ENCODE measurements at regions not wholly inside any gene's neighbourhood (a gene's known extent, or its start where the extent isn't known, plus 50 kb on each side); places are given as distances from the start of the nearest gene placed in this dataset.

GRCh38 chr7:52283335-52283734, 752.1 kb upstream of the POM121L12 start:
- POLR2A ChIA-PET = no interaction called here
- TF ChIP-seq FOXA1 (IDR thresholded peaks at IDR 0.05) = no peak
- TF ChIP-seq BHLHE40 (IDR thresholded peaks at IDR 0.05; ENCODE audit: borderline replicate concordance) = no peak
- no peak for TF ChIP-seq SP1 (IDR thresholded peaks at IDR 0.05)
- TF ChIP-seq PKNOX1 (IDR thresholded peaks at IDR 0.05) = no peak
- TF ChIP-seq FOXK2 (IDR thresholded peaks at IDR 0.05) = no peak
- TF ChIP-seq NFRKB (IDR thresholded peaks at IDR 0.05) = no peak
- no peak for TF ChIP-seq FOXM1 (IDR thresholded peaks at IDR 0.05; ENCODE audit: borderline replicate concordance)
- TF ChIP-seq TARDBP (IDR thresholded peaks at IDR 0.05) = no peak
- DNase-seq (ENCODE audit: extremely low spot score) = no peak
- CTCF ChIA-PET = no interaction called here

- DNase-seq (ENCODE audit: extremely low spot score) = no peak
- TF ChIP-seq HDGF (IDR thresholded peaks at IDR 0.05; ENCODE audit: borderline replicate concordance) = no peak
- no peak for TF ChIP-seq TARDBP (IDR thresholded peaks at IDR 0.05)
- TF ChIP-seq FOXM1 (IDR thresholded peaks at IDR 0.05; ENCODE audit: borderline replicate concordance) = no peak
- no peak for TF ChIP-seq NFRKB (IDR thresholded peaks at IDR 0.05)
- no peak for TF ChIP-seq FOXK2 (IDR thresholded peaks at IDR 0.05)
- no peak for TF ChIP-seq L3MBTL2 (conservative IDR thresholded peaks at IDR 0.05)
- no peak for TF ChIP-seq ELF4 (IDR thresholded peaks at IDR 0.05)
- no peak for TF ChIP-seq CTBP1 (IDR thresholded peaks at IDR 0.05; ENCODE audit: borderline replicate concordance)
- TF ChIP-seq FOXA1 (IDR thresholded peaks at IDR 0.05) = no peak
- TF ChIP-seq LEF1 (IDR thresholded peaks at IDR 0.05; ENCODE audit: borderline replicate concordance) = no peak
- no peak for TF ChIP-seq SP1 (IDR thresholded peaks at IDR 0.05)
- no peak for TF ChIP-seq ARNT (IDR thresholded peaks at IDR 0.05)
- no peak for TF ChIP-seq SUZ12 (IDR thresholded peaks at IDR 0.05)
- no peak for TF ChIP-seq ZNF384 (IDR thresholded peaks at IDR 0.05)
- POLR2A ChIA-PET = no interaction called here
- CTCF ChIA-PET = no interaction called here
These were observed 761.5 kb upstream of the POM121L12 start for GRCh38 chr7:52273685-52274610.

GRCh38 chr7:52271703-52272102, 763.7 kb upstream of the POM121L12 start:
- ChIA-PET CTCF (no interaction called here), POLR2A (no interaction called here)
- DNase-seq (ENCODE audit: extremely low spot score) = no peak
- TF ChIP-seq ELF4 (IDR thresholded peaks at IDR 0.05) = no peak
- TF ChIP-seq SUZ12 (IDR thresholded peaks at IDR 0.05) = no peak
- TF ChIP-seq TARDBP (IDR thresholded peaks at IDR 0.05) = no peak
- TF ChIP-seq BHLHE40 (IDR thresholded peaks at IDR 0.05; ENCODE audit: borderline replicate concordance) = no peak
- TF ChIP-seq SP1 (IDR thresholded peaks at IDR 0.05) = no peak
- no peak for TF ChIP-seq ZNF384 (IDR thresholded peaks at IDR 0.05)
- TF ChIP-seq HDGF (IDR thresholded peaks at IDR 0.05; ENCODE audit: borderline replicate concordance) = no peak
- no peak for TF ChIP-seq NFRKB (IDR thresholded peaks at IDR 0.05)
- TF ChIP-seq L3MBTL2 (conservative IDR thresholded peaks at IDR 0.05) = no peak
- TF ChIP-seq CTBP1 (IDR thresholded peaks at IDR 0.05; ENCODE audit: borderline replicate concordance) = no peak
- no peak for TF ChIP-seq ARNT (IDR thresholded peaks at IDR 0.05)
- TF ChIP-seq PKNOX1 (IDR thresholded peaks at IDR 0.05) = no peak
- TF ChIP-seq FOXA1 (IDR thresholded peaks at IDR 0.05) = no peak
- TF ChIP-seq FOXK2 (IDR thresholded peaks at IDR 0.05) = no peak

GRCh38 chr7:52270301-52270700, 765.1 kb upstream of the POM121L12 start:
- ChIA-PET CTCF (no interaction called here), POLR2A (no interaction called here)
- no peak for DNase-seq (ENCODE audit: extremely low spot score)
- no peak for TF ChIP-seq ZNF384 (IDR thresholded peaks at IDR 0.05)
- no peak for TF ChIP-seq ELF4 (IDR thresholded peaks at IDR 0.05)
- no peak for TF ChIP-seq FOXM1 (IDR thresholded peaks at IDR 0.05; ENCODE audit: borderline replicate concordance)

- ChIA-PET POLR2A (no interaction called here), CTCF (no interaction called here)
- DNase-seq (ENCODE audit: extremely low spot score) = no peak
- no peak for TF ChIP-seq HDGF (IDR thresholded peaks at IDR 0.05; ENCODE audit: borderline replicate concordance)
These were observed 765.8 kb upstream of the POM121L12 start for GRCh38 chr7:52269669-52270068.

GRCh38 chr7:52261057-52261456, 774.4 kb upstream of the POM121L12 start:
- TF ChIP-seq HDGF (IDR thresholded peaks at IDR 0.05; ENCODE audit: borderline replicate concordance) = no peak
- TF ChIP-seq BHLHE40 (IDR thresholded peaks at IDR 0.05; ENCODE audit: borderline replicate concordance) = no peak
- TF ChIP-seq L3MBTL2 (conservative IDR thresholded peaks at IDR 0.05) = no peak
- TF ChIP-seq SUZ12 (IDR thresholded peaks at IDR 0.05) = no peak
- TF ChIP-seq SP1 (IDR thresholded peaks at IDR 0.05) = no peak
- no peak for TF ChIP-seq LEF1 (IDR thresholded peaks at IDR 0.05; ENCODE audit: borderline replicate concordance)
- TF ChIP-seq FOXK2 (IDR thresholded peaks at IDR 0.05) = no peak
- no peak for TF ChIP-seq FOXM1 (IDR thresholded peaks at IDR 0.05; ENCODE audit: borderline replicate concordance)
- TF ChIP-seq CTBP1 (IDR thresholded peaks at IDR 0.05; ENCODE audit: borderline replicate concordance) = no peak
- no peak for TF ChIP-seq NFRKB (IDR thresholded peaks at IDR 0.05)
- TF ChIP-seq PKNOX1 (IDR thresholded peaks at IDR 0.05) = no peak
- TF ChIP-seq TARDBP (IDR thresholded peaks at IDR 0.05) = no peak
- TF ChIP-seq ZNF384 (IDR thresholded peaks at IDR 0.05) = no peak
- TF ChIP-seq FOXA1 (IDR thresholded peaks at IDR 0.05) = no peak
- no peak for TF ChIP-seq ELF4 (IDR thresholded peaks at IDR 0.05)
- no peak for TF ChIP-seq ARNT (IDR thresholded peaks at IDR 0.05)
- ChIA-PET POLR2A (no interaction called here), CTCF (no interaction called here)
- DNase-seq (ENCODE audit: extremely low spot score) = no peak

All from HEK293T (cell line).